ENCODE measurements at regions not wholly inside any gene's neighbourhood (a gene's known extent, or its start where the extent isn't known, plus 50 kb on each side); places are given as distances from the start of the nearest gene placed in this dataset.

DNA sequence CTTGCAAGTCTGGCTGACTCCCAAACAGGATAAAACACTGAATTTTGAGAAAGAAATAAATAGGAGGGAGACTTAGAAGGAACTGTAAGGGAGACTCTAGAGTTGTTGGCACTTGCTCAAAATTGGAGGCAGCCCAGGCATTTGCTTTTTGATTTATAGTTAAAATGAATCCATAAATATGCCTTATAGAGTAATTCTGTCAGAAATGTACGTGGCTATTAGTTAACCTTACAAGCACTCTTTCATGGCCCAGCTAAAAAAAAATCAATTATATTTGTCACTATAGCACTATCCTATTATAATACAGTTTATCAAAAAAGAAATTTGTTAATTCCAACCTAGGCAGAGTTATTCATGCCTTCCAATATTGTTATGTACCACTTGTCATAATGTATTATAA, 1000.0 kb upstream of the CHORDC1 start:
- TF ChIP-seq, protein P1, sequence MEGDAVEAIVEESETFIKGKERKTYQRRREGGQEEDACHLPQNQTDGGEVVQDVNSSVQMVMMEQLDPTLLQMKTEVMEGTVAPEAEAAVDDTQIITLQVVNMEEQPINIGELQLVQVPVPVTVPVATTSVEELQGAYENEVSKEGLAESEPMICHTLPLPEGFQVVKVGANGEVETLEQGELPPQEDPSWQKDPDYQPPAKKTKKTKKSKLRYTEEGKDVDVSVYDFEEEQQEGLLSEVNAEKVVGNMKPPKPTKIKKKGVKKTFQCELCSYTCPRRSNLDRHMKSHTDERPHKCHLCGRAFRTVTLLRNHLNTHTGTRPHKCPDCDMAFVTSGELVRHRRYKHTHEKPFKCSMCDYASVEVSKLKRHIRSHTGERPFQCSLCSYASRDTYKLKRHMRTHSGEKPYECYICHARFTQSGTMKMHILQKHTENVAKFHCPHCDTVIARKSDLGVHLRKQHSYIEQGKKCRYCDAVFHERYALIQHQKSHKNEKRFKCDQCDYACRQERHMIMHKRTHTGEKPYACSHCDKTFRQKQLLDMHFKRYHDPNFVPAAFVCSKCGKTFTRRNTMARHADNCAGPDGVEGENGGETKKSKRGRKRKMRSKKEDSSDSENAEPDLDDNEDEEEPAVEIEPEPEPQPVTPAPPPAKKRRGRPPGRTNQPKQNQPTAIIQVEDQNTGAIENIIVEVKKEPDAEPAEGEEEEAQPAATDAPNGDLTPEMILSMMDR (IDR thresholded peaks at IDR 0.05), result no peak
- ATAC-seq (no peak), DNase-seq (no peak)
- no peak overlapping the region for H3K27ac ChIP-seq
- no peaks in the 10 kb centered on the region for H3K27me3 ChIP-seq
- H3K4me3 ChIP-seq, result no peak overlapping the region
- H3K36me3 ChIP-seq (replicated peaks in 1 of 2; ENCODE audit: insufficient read depth in 1 of 2, low read depth in 2 of 2), result no peaks in the 10 kb centered on the region
- 3 to 6% methylated on average over 1 of the region's 1 CpG for WGBS, 2 donors
- peaks cover 2% of the 10 kb centered on the region for H3K4me1 ChIP-seq
- intact Hi-C loops (cut with DNase I), result no loop called here
- no peaks in the 10 kb centered on the region for H3K9me3 ChIP-seq

DNA sequence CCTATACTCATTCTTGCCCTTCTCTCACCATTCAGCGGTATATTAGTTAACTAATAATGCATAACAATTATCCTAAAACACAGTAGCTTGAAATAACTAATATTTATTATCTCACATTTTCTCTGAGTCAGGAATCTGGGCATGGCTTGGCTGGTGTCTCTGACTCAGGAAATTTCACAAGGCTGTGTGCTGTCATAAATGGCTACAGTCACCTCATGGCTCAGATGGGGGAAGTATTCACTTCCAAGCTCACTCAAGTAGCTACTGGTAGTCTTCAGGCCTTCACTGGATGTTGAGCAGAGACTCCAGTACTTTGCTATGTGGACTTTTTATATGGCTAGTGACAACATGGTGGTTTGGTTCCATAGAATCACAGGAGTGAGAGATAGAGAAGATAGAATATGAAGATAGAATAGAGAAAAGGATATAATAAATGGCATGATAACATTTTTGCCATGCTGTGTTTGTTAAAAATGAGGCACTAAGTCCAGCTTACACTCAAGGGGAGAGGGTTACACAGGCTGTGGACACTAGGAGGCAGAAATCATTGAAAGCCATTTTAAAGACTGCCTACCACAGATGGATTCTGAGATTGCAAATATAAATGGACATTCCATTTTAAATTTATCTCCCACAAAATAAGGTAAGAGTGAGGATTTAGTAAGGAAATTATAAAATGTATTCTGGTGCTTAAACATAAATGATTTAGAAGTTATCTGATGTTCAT, 997.8 kb upstream of the CHORDC1 start:
- H3K9me3 ChIP-seq, result no peaks in the 10 kb centered on the region
- TF ChIP-seq, protein P1 (IDR thresholded peaks at IDR 0.05), result no peak

DNA sequence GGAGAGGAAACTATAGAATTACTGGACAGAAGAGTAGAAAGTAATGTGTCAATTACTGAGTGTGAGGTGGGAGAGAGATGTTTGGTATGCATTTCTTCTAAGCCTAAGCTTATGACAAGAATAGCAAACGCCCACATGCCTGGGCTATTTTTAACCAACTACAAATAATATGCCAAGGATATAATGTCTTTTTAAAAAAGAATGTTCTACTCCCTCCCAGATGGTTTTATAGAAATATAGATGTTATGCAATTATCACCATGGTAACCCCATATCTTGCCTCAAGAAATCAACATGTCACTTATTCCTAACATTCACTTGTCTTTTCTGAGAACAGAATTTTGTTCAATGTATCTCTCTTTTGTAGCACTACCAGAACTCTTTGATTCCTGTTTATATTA, 996.7 kb upstream of the CHORDC1 start:
- no peak for DNase-seq
- intact Hi-C loops (cut with DNase I), result no loop called here
- no peak overlapping the region for H3K4me3 ChIP-seq

More for the DNA sequence above, 997.8 kb upstream of the CHORDC1 start:
- 0 to 4% methylated on average over 1 of the region's 1 CpG for WGBS, 2 donors
- Histone ChIP-seq H3K4me3 (no peak overlapping the region), H3K27ac (no peak overlapping the region), H3K4me1 (no peaks in the 10 kb centered on the region), H3K36me3 (replicated peaks in 1 of 2; ENCODE audit: insufficient read depth in 1 of 2, low read depth in 2 of 2) (no peaks in the 10 kb centered on the region), H3K27me3 (no peaks in the 10 kb centered on the region)
- intact Hi-C loops (cut with DNase I), result no loop called here
- DNase-seq, result no peak
- no peak for ATAC-seq

DNA sequence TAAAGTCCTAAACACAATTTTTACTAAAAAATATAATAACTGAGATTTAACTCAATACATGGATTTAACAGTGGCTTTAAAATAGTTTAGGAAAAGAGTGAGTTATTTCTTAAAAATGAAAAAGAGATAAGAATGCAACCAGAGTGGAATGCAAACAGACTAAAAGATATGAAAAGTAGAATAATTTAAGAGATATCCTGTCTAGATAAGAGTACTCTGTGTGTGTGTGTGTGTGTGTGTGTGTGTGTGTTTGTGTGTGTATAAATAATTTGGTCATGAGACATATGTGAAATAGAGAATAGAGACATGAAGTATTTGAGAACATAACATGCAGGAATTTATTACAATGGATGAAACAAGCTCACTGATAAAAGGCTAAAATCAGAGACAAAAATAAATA, 986.9 kb upstream of the CHORDC1 start:
- no peaks in the 10 kb centered on the region for H3K36me3 ChIP-seq (replicated peaks in 1 of 2; ENCODE audit: insufficient read depth in 1 of 2, low read depth in 2 of 2)
- H3K4me3 ChIP-seq, result no peak overlapping the region
- no peaks in the 10 kb centered on the region for H3K27me3 ChIP-seq
- no peaks in the 10 kb centered on the region for H3K4me1 ChIP-seq
- no peak overlapping the region for H3K27ac ChIP-seq
- intact Hi-C loops (cut with DNase I), result no loop called here
- ATAC-seq (no peak), DNase-seq (no peak)
- TF ChIP-seq POLR2A (IDR thresholded peaks at IDR 0.05), result no peak
- TF ChIP-seq, protein P1 (IDR thresholded peaks at IDR 0.05), result no peak
- H3K9me3 ChIP-seq, result no peaks in the 10 kb centered on the region

More for the DNA sequence above, 996.7 kb upstream of the CHORDC1 start:
- H3K9me3 ChIP-seq, result no peaks in the 10 kb centered on the region
- H3K27me3 ChIP-seq, result no peaks in the 10 kb centered on the region
- no peak overlapping the region for H3K27ac ChIP-seq
- TF ChIP-seq POLR2A (IDR thresholded peaks at IDR 0.05), result no peak
- TF ChIP-seq, protein P1 (IDR thresholded peaks at IDR 0.05), result no peak
- no peak for ATAC-seq
- H3K4me1 ChIP-seq, result no peaks in the 10 kb centered on the region
- H3K36me3 ChIP-seq (replicated peaks in 1 of 2; ENCODE audit: insufficient read depth in 1 of 2, low read depth in 2 of 2), result no peaks in the 10 kb centered on the region
- 21 to 29% methylated on average over 1 of the region's 1 CpG for WGBS, 2 donors

DNA sequence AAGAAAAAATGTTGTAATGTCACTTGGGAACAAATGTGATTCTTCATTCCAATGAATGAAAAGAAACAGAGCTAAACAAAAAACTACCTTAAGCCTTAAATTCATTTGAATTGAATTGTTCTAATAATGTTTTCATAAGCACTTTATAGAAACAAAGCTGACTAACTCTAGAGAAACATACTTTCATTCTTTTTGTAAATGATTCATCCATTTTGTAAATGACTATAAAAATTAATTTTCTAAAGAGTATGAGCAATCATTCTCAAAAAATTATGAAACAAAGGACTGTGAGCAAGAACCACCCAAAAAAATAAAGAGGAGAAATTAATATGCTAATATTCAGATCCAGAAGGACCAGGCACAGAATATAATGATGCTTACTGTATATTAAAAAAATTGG, 986.5 kb upstream of the CHORDC1 start:
- TF ChIP-seq POLR2A (IDR thresholded peaks at IDR 0.05), result no peak
- TF ChIP-seq, protein P1 (IDR thresholded peaks at IDR 0.05), result no peak
- ATAC-seq, result no peak

More for the DNA sequence above, 986.5 kb upstream of the CHORDC1 start:
- H3K27me3 ChIP-seq, result no peaks in the 10 kb centered on the region
- no peaks in the 10 kb centered on the region for H3K4me1 ChIP-seq
- H3K9me3 ChIP-seq, result no peaks in the 10 kb centered on the region
- no peaks in the 10 kb centered on the region for H3K36me3 ChIP-seq (replicated peaks in 1 of 2; ENCODE audit: insufficient read depth in 1 of 2, low read depth in 2 of 2)
- H3K27ac ChIP-seq, result no peak overlapping the region
- intact Hi-C loops (cut with DNase I), result no loop called here
- no peak for DNase-seq
- H3K4me3 ChIP-seq, result no peak overlapping the region

Data from body of pancreas (tissue), 4 donors.